Muscle layer of colon (tissue), 2 donors: ENCODE measurements at regions not wholly inside any gene's neighbourhood (a gene's known extent, or its start where the extent isn't known, plus 50 kb on each side); places are given as distances from the start of the nearest gene placed in this dataset.

Source experiments
- H3K27ac ChIP-seq: one replicate; pipeline ENCODE4 v1.7.0; 2013; ENCODE audit warnings: low read depth, mild to moderate bottlenecking, low read length, moderate library complexity
- H3K27me3 ChIP-seq, 2 donors: one replicate each; pipeline ENCODE4 v1.7.0; 2013; ENCODE audit warnings: low read length in 2 of 2, mild to moderate bottlenecking in 2 of 2; ENCODE audit not compliant: insufficient read depth in 2 of 2, control insufficient read depth in 1 of 2
- H3K36me3 ChIP-seq: one replicate; pipeline ENCODE4 v1.7.0; 2013; ENCODE audit warnings: mild to moderate bottlenecking, low read length; ENCODE audit not compliant: insufficient read depth
- H3K4me1 ChIP-seq: one replicate; pipeline ENCODE4 v1.7.0; 2013; ENCODE audit warnings: mild to moderate bottlenecking, low read length; ENCODE audit not compliant: insufficient read depth
- H3K4me3 ChIP-seq, 2 donors: one replicate each; pipeline ENCODE4 v1.7.0; 2013; ENCODE audit warnings: low read length in 2 of 2, low read depth in 1 of 2, mild to moderate bottlenecking in 1 of 2, moderate library complexity in 1 of 2
- H3K9ac ChIP-seq: one replicate; pipeline ENCODE4 v1.7.0; 2013; ENCODE audit warnings: low read length
- H3K9me3 ChIP-seq: one replicate; pipeline ENCODE4 v1.7.0; 2013; ENCODE audit warnings: mild to moderate bottlenecking, low read length
- donor health status: abdominal sarcoma.
- donor health status: Adenocarcinoma of cecum.

- Histone ChIP-seq H3K9ac (no peak overlapping the region), H3K27ac (no peak overlapping the region), H3K36me3 (no peaks in the 10 kb centered on the region), H3K4me3 (no peak overlapping the region), H3K4me1 (no peaks in the 10 kb centered on the region), H3K27me3 (no peaks in the 10 kb centered on the region), H3K9me3 (peaks cover 4% of the 10 kb centered on the region)
Observed at GRCh38 chr14:97618401-97618800, 821.2 kb downstream of the VRK1 start.

DNA sequence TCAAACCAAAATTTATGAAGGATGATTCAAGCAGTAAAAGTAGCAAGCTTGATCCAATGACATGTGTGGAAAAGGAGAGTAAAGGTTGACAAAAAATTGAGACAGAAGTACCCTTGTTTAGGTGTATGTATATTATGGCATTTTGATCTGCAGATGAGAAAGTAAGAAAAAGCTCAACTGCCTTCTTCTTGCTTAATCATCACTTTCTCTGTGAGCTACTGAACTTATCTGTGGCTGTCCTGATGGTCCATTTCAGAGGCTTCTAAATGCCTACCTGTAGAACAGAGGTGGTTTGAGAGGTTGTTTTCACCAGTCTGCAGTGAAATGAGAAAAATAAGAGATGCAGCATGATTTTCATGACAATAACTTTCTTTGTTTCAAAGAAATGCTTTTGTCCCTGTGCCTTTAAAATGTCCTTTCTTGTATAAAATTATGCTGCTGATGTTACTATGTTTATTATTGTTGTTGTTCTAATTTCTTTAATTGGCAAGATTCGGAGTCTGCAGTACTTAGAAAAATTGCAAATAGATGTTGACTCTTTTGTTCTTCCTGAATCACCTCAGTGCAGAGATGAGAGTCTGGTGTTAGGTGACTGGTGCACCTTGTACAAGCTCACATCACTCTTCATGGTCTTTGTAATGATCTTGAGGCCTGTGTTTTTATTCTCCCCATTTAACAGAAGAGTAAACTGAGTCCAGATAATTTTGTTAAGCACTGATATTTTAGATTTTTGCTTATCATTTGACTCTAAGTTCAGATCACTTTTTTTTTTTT is 821.9 kb downstream of the VRK1 start:
- Histone ChIP-seq H3K27me3 (no peaks in the 10 kb centered on the region), H3K27ac (no peak overlapping the region), H3K9ac (no peak overlapping the region), H3K4me1 (no peaks in the 10 kb centered on the region), H3K4me3 (no peak overlapping the region), H3K36me3 (no peaks in the 10 kb centered on the region), H3K9me3 (peaks cover 4% of the 10 kb centered on the region)

DNA sequence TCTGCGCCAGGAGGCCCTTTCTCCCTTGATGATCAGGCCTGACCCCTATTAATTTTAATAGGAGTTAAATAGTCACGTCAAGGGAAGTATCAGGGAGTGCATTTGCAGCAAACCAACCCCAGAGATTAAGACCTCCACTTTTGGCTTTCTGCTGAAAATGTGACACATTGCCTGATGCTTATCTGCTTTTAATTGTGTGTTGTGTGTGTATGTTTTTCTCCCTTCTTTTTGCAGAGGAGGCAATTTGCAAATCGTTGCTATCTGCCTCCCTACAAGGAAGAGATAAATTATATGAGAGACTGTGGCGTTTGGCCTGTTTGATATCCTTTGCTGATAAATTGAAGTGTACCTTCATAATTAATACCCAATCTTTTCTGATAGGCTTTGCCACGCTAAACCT is 822.9 kb downstream of the VRK1 start:
- Histone ChIP-seq H3K27me3 (no peaks in the 10 kb centered on the region), H3K4me3 (no peak overlapping the region), H3K36me3 (no peaks in the 10 kb centered on the region), H3K27ac (no peak overlapping the region), H3K4me1 (no peaks in the 10 kb centered on the region), H3K9ac (no peak overlapping the region), H3K9me3 (peaks cover under 1% of the 10 kb centered on the region)

DNA sequence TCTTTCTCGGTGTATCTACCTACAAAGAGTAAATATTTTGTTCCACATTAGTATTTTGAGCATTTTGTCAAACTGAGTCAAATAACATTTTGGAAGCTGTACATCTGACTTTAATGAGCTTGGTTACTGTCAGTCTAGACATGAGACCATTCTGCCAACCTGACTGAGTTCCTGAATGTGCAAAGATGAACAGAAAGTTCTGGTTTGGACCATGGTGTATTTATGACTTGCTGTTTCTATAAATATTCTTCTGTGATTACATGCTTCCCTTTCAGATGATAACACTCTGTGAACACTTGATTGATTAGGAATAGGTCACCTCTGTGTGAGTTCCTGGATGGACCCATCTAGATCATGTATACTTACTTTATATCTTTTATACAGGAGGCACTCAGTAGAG is 827.8 kb downstream of the VRK1 start:
- Histone ChIP-seq H3K27me3 (no peaks in the 10 kb centered on the region), H3K4me1 (no peaks in the 10 kb centered on the region), H3K36me3 (no peaks in the 10 kb centered on the region), H3K9me3 (no peaks in the 10 kb centered on the region), H3K9ac (no peak overlapping the region), H3K4me3 (no peak overlapping the region), H3K27ac (no peak overlapping the region)

DNA sequence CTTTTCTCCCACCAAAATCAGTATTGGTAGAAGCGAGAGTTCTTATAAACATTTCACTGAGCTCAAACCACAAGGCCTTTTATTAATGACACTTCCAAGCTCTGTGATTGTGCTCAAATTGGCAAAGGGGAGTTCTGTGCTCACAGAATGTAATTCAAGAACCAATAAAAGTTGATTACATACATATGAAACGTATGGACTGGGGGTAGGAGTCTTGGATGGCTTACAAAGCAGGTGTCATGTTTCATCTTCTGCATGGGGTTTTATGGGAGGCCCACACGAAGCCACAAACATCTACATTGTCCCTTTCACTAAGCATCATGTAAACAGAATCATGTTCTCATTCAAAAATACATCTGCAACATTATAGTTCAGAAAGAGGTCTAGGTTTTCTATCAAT is 828.3 kb downstream of the VRK1 start:
- H3K9ac ChIP-seq: no peak overlapping the region
- no peak overlapping the region for H3K27ac ChIP-seq
- no peaks in the 10 kb centered on the region for H3K27me3 ChIP-seq

GRCh38 chr14:97626088-97626487 is 828.9 kb downstream of the VRK1 start:
- no peaks in the 10 kb centered on the region for H3K27me3 ChIP-seq
- no peak overlapping the region for H3K4me3 ChIP-seq
- H3K36me3 ChIP-seq: no peaks in the 10 kb centered on the region
- H3K9me3 ChIP-seq: no peaks in the 10 kb centered on the region
- H3K4me1 ChIP-seq: no peaks in the 10 kb centered on the region
- no peak overlapping the region for H3K9ac ChIP-seq
- H3K27ac ChIP-seq: no peak overlapping the region

More for the DNA sequence above, 828.3 kb downstream of the VRK1 start:
- Histone ChIP-seq H3K9me3 (no peaks in the 10 kb centered on the region), H3K4me3 (no peak overlapping the region), H3K36me3 (no peaks in the 10 kb centered on the region), H3K4me1 (no peaks in the 10 kb centered on the region)

GRCh38 chr14:97630249-97630648 is 833.1 kb downstream of the VRK1 start:
- H3K4me1 ChIP-seq: no peaks in the 10 kb centered on the region
- H3K9me3 ChIP-seq: no peaks in the 10 kb centered on the region
- no peaks in the 10 kb centered on the region for H3K27me3 ChIP-seq
- H3K9ac ChIP-seq: no peak overlapping the region
- H3K4me3 ChIP-seq: no peak overlapping the region
- no peaks in the 10 kb centered on the region for H3K36me3 ChIP-seq
- no peak overlapping the region for H3K27ac ChIP-seq

DNA sequence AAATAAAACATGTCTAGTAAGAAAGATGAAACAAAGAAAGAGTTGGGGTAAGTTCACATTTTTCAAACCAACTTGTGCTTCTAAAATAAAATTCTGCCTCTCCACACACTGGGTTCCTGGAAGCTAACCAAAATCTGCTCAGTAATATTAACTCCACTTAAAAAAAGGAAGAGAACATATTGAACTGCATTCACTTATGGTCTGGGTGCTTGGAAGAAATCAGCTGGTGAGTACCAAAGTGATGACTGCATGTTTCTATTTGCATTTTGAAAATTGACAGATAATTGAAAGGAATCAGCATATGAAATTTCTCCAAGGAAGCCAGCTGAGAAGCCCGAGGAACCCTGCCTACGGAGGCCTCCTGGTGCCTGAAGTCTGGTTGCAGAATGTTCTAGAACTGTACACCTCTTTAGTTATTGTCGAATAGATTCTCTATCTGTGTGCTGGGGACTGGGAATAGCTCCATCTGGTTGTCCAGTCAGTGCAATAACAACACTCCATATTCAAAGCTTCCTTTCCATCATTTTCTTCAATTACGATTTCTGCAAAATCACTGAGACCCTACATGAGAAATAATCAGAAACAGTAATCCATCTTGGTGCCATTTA is 836.1 kb downstream of the VRK1 start:
- no peaks in the 10 kb centered on the region for H3K9me3 ChIP-seq
- H3K27ac ChIP-seq: no peak overlapping the region
- H3K4me1 ChIP-seq: no peaks in the 10 kb centered on the region
- no peak overlapping the region for H3K4me3 ChIP-seq
- H3K9ac ChIP-seq: no peak overlapping the region
- H3K27me3 ChIP-seq: no peaks in the 10 kb centered on the region
- H3K36me3 ChIP-seq: no peaks in the 10 kb centered on the region

DNA sequence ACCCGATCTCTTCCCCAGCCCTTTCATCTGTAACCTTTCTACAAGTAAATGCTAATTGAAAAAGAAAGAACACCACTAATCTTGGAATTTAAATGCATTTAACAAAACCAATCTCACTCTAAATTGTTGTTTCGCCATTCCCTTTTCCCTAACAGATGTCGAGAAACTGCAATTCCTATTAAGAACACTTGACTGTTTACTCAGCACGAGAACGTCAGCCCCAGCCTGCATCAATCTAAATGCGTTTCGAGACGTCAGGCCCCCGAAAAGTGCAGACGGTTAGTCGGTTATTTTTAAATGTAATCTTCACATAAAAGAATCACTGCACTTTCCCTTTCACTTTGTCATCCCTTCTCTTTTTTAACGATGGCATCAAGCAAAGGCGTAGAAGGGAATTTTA is 837.6 kb downstream of the VRK1 start:
- Histone ChIP-seq H3K9me3 (no peaks in the 10 kb centered on the region), H3K4me3 (peak overlapping the region; percentile 41 to 58), H3K9ac (peak overlapping the region; percentile 23), H3K36me3 (no peaks in the 10 kb centered on the region), H3K27ac (no peak overlapping the region), H3K27me3 (no peaks in the 10 kb centered on the region), H3K4me1 (no peaks in the 10 kb centered on the region)

- no peaks in the 10 kb centered on the region for H3K36me3 ChIP-seq
- no peak overlapping the region for H3K9ac ChIP-seq
- no peak overlapping the region for H3K27ac ChIP-seq
- no peaks in the 10 kb centered on the region for H3K4me1 ChIP-seq
- H3K4me3 ChIP-seq: no peak overlapping the region
- H3K27me3 ChIP-seq: no peaks in the 10 kb centered on the region
- no peaks in the 10 kb centered on the region for H3K9me3 ChIP-seq
Observed at GRCh38 chr14:97638864-97639263, 841.7 kb downstream of the VRK1 start.

GRCh38 chr14:97640031-97640430 is 842.8 kb downstream of the VRK1 start:
- Histone ChIP-seq H3K27ac (no peak overlapping the region), H3K4me1 (no peaks in the 10 kb centered on the region), H3K9me3 (no peaks in the 10 kb centered on the region), H3K36me3 (no peaks in the 10 kb centered on the region), H3K4me3 (no peak overlapping the region), H3K27me3 (no peaks in the 10 kb centered on the region), H3K9ac (no peak overlapping the region)

DNA sequence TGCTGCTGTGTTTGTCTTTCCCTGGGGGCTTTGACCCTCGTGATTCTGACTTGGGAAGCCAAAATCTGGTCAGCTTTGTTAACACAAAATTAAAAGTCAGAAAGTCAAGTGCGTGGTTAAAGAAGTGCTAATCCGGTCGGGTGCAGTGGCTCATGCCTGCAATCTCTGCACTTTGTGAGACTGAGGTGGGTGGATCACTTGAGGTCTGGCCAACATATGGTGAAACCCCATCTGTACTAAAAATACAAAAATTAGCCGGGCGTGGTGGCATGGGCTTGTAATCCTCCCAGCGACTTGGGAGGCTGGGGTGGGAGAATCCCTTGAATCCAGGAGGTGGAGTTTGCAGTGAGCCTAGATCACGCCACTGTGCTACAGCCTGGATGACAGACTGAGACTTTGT is 844.6 kb downstream of the VRK1 start:
- no peaks in the 10 kb centered on the region for H3K9me3 ChIP-seq
- H3K36me3 ChIP-seq: no peaks in the 10 kb centered on the region
- H3K4me3 ChIP-seq: no peak overlapping the region
- H3K27ac ChIP-seq: no peak overlapping the region
- no peak overlapping the region for H3K9ac ChIP-seq
- no peaks in the 10 kb centered on the region for H3K27me3 ChIP-seq
- H3K4me1 ChIP-seq: no peaks in the 10 kb centered on the region
